ENCODE measurements at regions not wholly inside any gene's neighbourhood (a gene's known extent, or its start where the extent isn't known, plus 50 kb on each side); places are given as distances from the start of the nearest gene placed in this dataset.

DNA sequence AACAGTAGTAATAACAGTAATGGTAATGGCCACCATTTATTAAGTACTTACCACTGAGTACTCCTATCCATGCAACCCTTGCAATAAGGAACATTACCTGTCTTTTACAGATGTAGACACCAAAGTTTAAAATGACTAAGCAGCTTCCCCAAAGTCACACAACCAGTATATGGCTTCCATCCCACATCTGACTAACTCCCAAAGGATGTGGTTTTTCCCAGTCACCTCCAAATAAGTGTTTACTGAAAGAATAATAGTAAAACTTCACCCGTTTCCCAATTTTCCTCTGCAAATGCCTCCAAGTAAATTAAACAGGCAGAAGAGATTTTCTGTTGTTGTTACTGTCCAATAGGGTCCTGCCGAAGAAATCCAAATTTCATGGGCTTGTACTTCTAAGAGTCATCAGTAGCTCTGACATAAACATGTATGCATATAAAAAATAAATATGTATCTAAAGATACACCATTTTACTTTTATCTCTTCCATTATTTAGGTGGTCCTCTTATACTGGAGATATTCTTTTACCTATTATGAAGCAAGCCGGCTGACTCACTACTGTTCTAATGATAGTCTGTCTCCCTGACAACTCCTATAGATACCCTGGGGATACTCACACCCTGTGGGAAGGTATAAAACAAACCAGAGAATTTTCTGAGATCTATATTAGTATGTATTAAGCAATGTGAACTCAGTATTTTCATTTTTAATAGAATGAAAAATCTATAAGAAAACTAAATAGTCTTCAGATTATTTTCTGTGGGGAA is 77.9 kb upstream of the ID4 start:
- no peak for TF ChIP-seq ZNF274 (IDR thresholded peaks at IDR 0.05; ENCODE audit: low read depth, low read length)
- no peak for TF ChIP-seq SUZ12 (IDR thresholded peaks at IDR 0.05; ENCODE audit: extremely low read depth, insufficient read depth, insufficient read length)
- TF ChIP-seq YY1 (IDR thresholded peaks at IDR 0.05; ENCODE audit: insufficient read depth, insufficient read length) = no peak

Data from NT2/D1 (cell line).